GM12873 (cell line): ENCODE measurements at regions not wholly inside any gene's neighbourhood (a gene's known extent, or its start where the extent isn't known, plus 50 kb on each side); places are given as distances from the start of the nearest gene placed in this dataset.

Source experiments
- TF ChIP-seq, protein P1 (sequence below): IDR thresholded peaks from 2 replicates; pipeline ENCODE4 v1.5.1; 2012; ENCODE audit warnings: low read depth, mild to moderate bottlenecking, moderate library complexity, low read length, control low read depth; ENCODE audit not compliant: insufficient read depth; ENCODE audit errors: missing control alignments

DNA sequence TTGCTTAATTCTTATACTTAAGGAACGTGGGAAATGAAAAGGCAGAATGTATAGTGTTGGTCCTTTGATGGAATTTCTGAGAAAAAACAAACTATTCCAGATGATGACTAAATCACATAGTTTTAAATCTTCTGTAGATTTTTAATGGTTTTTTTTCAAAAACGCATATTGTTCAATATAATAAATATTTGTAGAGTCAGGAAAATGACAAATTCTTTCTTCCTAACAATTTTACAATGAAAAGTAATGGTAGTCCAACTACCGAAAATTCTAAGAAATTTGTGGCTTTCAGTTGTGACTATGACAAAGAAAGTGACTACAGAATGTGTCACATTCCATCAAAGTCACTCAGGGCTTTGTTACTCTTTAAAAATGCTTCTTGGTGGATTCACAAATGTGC is 164.8 kb upstream of the PITX2 start:
- TF ChIP-seq, protein P1, sequence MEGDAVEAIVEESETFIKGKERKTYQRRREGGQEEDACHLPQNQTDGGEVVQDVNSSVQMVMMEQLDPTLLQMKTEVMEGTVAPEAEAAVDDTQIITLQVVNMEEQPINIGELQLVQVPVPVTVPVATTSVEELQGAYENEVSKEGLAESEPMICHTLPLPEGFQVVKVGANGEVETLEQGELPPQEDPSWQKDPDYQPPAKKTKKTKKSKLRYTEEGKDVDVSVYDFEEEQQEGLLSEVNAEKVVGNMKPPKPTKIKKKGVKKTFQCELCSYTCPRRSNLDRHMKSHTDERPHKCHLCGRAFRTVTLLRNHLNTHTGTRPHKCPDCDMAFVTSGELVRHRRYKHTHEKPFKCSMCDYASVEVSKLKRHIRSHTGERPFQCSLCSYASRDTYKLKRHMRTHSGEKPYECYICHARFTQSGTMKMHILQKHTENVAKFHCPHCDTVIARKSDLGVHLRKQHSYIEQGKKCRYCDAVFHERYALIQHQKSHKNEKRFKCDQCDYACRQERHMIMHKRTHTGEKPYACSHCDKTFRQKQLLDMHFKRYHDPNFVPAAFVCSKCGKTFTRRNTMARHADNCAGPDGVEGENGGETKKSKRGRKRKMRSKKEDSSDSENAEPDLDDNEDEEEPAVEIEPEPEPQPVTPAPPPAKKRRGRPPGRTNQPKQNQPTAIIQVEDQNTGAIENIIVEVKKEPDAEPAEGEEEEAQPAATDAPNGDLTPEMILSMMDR, result no peak

- TF ChIP-seq, protein P1, result no peak
These were observed 165.4 kb upstream of the PITX2 start for GRCh38 chr4:110788302-110788701.

DNA sequence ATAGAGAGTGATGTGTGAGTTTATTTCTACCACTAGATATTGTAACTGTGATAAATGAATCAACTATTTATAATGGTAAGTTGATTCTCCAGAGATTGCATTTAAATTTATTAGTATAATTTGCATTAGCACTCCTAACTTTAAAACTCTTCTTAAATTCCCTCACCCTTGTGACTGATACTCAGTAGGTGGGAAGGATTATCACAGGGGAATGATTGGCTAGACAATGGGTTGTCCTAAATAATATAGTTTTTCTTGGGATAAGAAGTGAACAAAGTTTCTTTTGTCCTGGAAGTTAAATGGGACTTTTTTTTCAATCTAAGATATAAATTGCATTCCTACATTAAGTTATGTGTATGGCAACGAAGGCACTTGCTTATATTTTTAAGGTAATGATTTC is 169.2 kb upstream of the PITX2 start:
- TF ChIP-seq, protein P1, result no peak

DNA sequence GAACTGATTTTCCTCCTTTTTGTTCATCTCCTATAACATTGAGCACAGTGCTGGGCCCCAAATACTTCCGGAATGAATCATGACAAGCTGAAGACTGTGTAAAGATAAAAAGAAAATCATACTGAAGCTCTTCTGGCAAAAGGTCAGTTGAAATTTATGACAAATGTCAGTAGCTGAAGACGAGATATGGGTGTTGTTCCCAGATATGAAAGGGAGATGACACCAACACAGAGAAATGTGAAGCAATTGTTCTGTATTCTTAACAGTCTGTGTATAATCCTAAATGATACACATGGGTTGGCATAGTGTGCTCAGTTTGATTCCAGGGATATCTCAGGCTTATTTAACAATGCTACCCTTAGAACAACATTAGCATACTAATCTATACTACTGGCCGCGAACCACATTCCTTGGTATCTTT is 170.5 kb upstream of the PITX2 start:
- TF ChIP-seq, protein P1, result no peak

DNA sequence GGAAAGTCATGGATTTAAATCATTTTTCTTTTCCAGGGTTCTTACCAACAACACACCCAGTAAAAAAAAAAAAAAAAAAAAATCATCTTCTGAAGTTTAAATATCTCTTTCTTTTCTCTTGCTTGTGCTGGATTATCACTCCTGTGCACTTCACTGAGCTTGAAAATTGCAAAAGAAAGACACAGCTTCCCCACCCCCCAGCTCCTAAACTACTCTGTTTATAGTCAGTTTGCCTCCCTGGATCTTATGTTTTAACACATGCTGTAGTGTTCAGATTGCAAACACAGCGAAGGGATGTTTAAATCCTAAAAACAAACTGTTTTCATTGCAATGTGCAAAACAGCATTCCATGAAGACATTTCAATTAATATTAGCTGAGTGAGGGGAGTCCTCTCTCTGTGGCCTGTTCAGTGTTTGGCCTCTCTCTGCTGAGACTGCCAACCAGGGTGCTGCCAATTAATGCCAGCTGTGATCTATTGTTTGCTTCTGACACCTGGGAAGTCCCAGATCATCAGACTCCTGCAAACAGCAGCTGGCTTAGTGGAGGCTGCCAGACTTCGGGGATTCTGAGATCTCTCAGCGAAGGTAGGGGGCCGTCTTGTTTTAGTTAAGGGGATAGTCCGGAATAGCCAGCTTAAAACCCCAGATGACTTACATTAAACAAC is 171.1 kb upstream of the PITX2 start:
- TF ChIP-seq, protein P1, result no peak

DNA sequence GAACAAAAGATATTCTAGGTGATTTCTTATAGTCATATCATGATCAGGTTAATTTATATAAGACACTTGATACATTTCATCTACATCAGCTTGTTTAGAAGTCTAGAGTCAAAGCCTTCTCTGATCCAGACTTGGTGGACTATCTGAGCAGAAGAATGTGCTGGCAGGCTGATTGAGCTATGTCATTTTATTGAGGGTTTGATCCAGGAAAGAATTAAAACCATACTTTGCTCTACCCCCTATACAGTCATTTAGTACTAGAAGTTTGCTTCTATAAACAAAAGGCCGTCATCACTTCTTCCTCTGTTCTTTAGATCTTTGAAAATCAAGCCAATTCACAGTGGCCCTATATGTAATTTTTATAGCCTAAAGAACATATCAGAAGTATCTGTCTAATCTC is 173.1 kb upstream of the PITX2 start:
- TF ChIP-seq, protein P1, result no peak

GRCh38 chr4:110797486-110797885 is 174.6 kb upstream of the PITX2 start:
- TF ChIP-seq, protein P1, result no peak

GRCh38 chr4:110798687-110799086 is 175.8 kb upstream of the PITX2 start:
- TF ChIP-seq, protein P1, result no peak
